K562 (cell line): ENCODE measurements at regions not wholly inside any gene's neighbourhood (a gene's known extent, or its start where the extent isn't known, plus 50 kb on each side); places are given as distances from the start of the nearest gene placed in this dataset.

Experiments
- ATF7 ChIP-seq: fragments of 450-650 bp; IDR thresholded peaks from 2 replicates; pipeline ENCODE4 v1.7.1; 2014; ENCODE audit warnings: mild to moderate bottlenecking, moderate library complexity
- CTCF ChIP-seq, 3 experiments: IDR thresholded peaks in 2 of 3; conservative IDR thresholded peaks in 1 of 3; 2 replicates each; pipeline ENCODE4 v1.5.1; 2011 to 2012; ENCODE audit warnings: low read length in 3 of 3, mild to moderate bottlenecking in 3 of 3, control low read depth in 2 of 3, improper control_type of control experiment in 1 of 3, inconsistent platforms in 1 of 3, low read depth in 1 of 3, mixed read lengths in 1 of 3, moderate library complexity in 1 of 3; ENCODE audit not compliant: insufficient read depth in 2 of 3
- EHMT2 ChIP-seq: fragments of 450-650 bp; IDR thresholded peaks from 2 replicates; pipeline ENCODE4 v1.6.1; 2018; ENCODE audit warnings: antibody characterized with exemption
- MXI1 ChIP-seq: IDR thresholded peaks from 2 replicates; pipeline ENCODE4 v1.6.1; 2011; ENCODE audit warnings: low read depth, mild to moderate bottlenecking, improper control_type of control experiment, low read length
- RFX5 ChIP-seq: IDR thresholded peaks from 2 replicates; pipeline ENCODE4 v1.6.1; 2011; ENCODE audit warnings: low read depth, mild to moderate bottlenecking, improper control_type of control experiment, low read length
- SP2 ChIP-seq: IDR thresholded peaks from 2 replicates; pipeline ENCODE4 v1.6.1; 2011; ENCODE audit warnings: mild to moderate bottlenecking, low read depth, low read length, moderate library complexity; ENCODE audit not compliant: poor library complexity, severe bottlenecking; ENCODE audit errors: extremely low read depth
- SRSF9 ChIP-seq: fragments of 200-400 bp; formaldehyde crosslinking; IDR thresholded peaks from 2 replicates; pipeline ENCODE4 v1.6.1; 2017; ENCODE audit warnings: low read depth, low read length, borderline replicate concordance
- TF ChIP-seq, protein P1 (sequence below): fragments of 450-650 bp; conservative IDR thresholded peaks from 2 replicates; pipeline ENCODE4 v1.6.1; 2016; ENCODE audit warnings: missing genetic modification characterization, low read depth, mild to moderate bottlenecking, missing compliant biosample characterization, moderate library complexity

DNA sequence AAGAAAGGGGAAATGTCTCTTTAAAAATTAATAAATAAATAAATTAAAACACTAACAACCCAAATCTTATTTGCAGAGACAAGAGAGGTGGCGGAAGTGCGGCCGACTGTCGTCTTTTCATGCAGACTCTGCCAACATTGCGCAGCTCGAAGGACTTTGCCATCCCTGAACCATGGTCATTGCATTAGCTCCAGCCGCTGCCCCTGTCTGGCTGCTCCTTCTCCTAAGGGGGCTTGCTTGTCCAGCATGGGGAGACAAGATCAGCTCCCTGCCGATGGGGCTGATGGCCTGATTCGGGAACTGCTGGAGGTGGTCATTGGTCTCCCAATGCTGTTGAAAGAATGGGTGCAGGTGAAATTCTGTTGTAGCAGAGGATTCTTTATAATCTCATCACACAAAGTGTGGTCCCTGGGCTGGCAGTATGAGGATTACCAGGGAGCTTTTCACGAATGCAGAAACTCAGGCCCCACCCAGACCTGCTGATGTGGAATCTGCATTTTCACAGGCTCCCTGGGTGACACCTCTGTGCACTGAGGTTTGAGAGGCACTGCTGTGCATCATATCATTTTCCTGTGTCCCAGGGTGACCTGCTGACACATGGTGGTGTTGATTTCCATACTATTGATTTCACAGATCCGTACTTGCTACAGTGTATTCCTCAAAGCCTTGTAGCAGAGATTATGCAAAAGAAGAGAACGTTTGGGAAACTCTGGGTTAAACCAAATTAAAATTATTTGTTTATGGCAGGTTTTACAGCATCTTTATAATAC lies 172.4 kb upstream of the ZMIZ1 start:
- no peak for TF ChIP-seq SRSF9
- TF ChIP-seq, protein P1, sequence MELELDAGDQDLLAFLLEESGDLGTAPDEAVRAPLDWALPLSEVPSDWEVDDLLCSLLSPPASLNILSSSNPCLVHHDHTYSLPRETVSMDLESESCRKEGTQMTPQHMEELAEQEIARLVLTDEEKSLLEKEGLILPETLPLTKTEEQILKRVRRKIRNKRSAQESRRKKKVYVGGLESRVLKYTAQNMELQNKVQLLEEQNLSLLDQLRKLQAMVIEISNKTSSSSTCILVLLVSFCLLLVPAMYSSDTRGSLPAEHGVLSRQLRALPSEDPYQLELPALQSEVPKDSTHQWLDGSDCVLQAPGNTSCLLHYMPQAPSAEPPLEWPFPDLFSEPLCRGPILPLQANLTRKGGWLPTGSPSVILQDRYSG (tag) = no peak
- TF ChIP-seq MXI1 = no peak
- TF ChIP-seq EHMT2 = no peak
- no peak for TF ChIP-seq CTCF (IDR thresholded peaks at IDR 0.05 in 2 of 3, conservative IDR thresholded peaks at IDR 0.05 in 1 of 3; ENCODE audit: insufficient read depth in 2 of 3, low read depth in 1 of 3, low read length in 3 of 3)
- no peak for TF ChIP-seq ATF7
- TF ChIP-seq RFX5 = no peak
- TF ChIP-seq SP2 = no peak
